GM23248 (cell line): ENCODE measurements at regions not wholly inside any gene's neighbourhood (a gene's known extent, or its start where the extent isn't known, plus 50 kb on each side); places are given as distances from the start of the nearest gene placed in this dataset.

Experiments
- EZH2 ChIP-seq: fragments of 200-600 bp; sonication (generic); IDR thresholded peaks from 2 replicates; pipeline ENCODE4 v1.6.1; 2018; ENCODE audit warnings: antibody characterized with exemption, mild to moderate bottlenecking; ENCODE audit not compliant: insufficient read depth, poor library complexity, severe bottlenecking
- EZH2phosphoT487 ChIP-seq: fragments of 200-600 bp; sonication (generic); IDR thresholded peaks from 2 replicates; pipeline ENCODE4 v1.6.1; 2018; ENCODE audit warnings: antibody characterized with exemption, moderate library complexity, mild to moderate bottlenecking, low read depth; ENCODE audit not compliant: insufficient read depth

DNA sequence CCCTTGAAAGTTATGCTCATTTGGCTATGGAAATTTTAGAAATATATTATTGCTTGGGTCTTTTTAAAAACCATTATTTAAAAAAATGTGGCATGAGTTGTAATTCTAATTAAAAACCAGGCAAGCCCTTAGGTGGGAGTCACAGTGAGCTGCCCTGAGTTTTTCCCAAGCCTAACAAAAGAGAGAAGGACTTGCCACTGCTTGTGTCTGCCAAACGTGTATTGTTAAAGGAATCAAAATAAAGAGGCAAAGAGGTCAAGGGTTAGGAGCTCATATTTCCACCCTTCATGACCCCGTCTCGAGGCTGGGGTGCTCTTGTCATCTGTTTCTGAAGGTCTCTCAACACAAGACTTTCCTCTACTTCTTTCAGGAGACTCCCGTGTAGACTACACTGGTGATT lies 321.1 kb downstream of the ZIC1 start:
- TF ChIP-seq EZH2 (no peak), EZH2phosphoT487 (no peak)
